Transverse colon (tissue), 4 donors: ENCODE measurements at regions not wholly inside any gene's neighbourhood (a gene's known extent, or its start where the extent isn't known, plus 50 kb on each side); places are given as distances from the start of the nearest gene placed in this dataset.

Experiments
- CTCF ChIP-seq, 5 experiments: fragments of 200-600 bp in 3 of 5; fragments of 450-650 bp in 2 of 5; sonication (generic) in 3 of 5; IDR thresholded peaks; 1 replicate in 2 of 5; 2 replicates in 3 of 5; pipeline ENCODE4 v1.5.1; 2016 to 2017; ENCODE audit warnings: antibody characterized with exemption in 5 of 5, inconsistent platforms in 3 of 5, mild to moderate bottlenecking in 2 of 5, moderate library complexity in 1 of 5
- EP300 ChIP-seq: sonication (generic); formaldehyde crosslinking; IDR thresholded peaks from one replicate; pipeline ENCODE4 v1.6.1; 2017; ENCODE audit warnings: antibody characterized with exemption, low read depth
- POLR2A ChIP-seq: fragments of 450-650 bp; IDR thresholded peaks from one replicate; pipeline ENCODE4 v1.6.1; 2016; ENCODE audit warnings: antibody characterized with exemption, mild to moderate bottlenecking, moderate library complexity
- POLR2AphosphoS5 ChIP-seq, 3 donors: sonication (generic); formaldehyde crosslinking; IDR thresholded peaks; one replicate each; pipeline ENCODE4 v1.6.1; 2016; ENCODE audit warnings: antibody characterized with exemption in 3 of 3

- TF ChIP-seq POLR2A (no peak), POLR2AphosphoS5 (IDR thresholded peaks at IDR 0.05) (no peak), CTCF (IDR thresholded peaks at IDR 0.05) (no peak), EP300 (no peak)
Measured at GRCh38 chr10:10118131-10118530, 899.5 kb upstream of the CELF2 start.
